Central memory CD8-positive, alpha-beta T cell (primary cell): ENCODE measurements at regions not wholly inside any gene's neighbourhood (a gene's known extent, or its start where the extent isn't known, plus 50 kb on each side); places are given as distances from the start of the nearest gene placed in this dataset.
A peak's percentile ranks its signal among the peaks of the same experiment; 100 is the strongest.

Experiments used
- ATAC-seq: fragments of 150-1000 bp; cut with Tn5 transposase; replicated peaks from 2 replicates; pipeline ENCODE4 v1.10.0; 2022; ENCODE audit warnings: mild to moderate bottlenecking, moderate FRiP score, moderate number of reproducible peaks; ENCODE audit not compliant: poor library complexity, severe bottlenecking; ENCODE audit errors: extremely low read depth
- DNase-seq, 2 donors: peaks; one replicate each; pipeline ENCODE4 v3.0.0; 2021; ENCODE audit warnings: low spot score in 2 of 2
- H3K27ac Mint-ChIP-seq: one replicate; pipeline ENCODE4 v1.8.0; 2022; ENCODE audit warnings: low read depth, mild to moderate bottlenecking, moderate library complexity, mixed read lengths
- H3K27me3 Mint-ChIP-seq: one replicate; pipeline ENCODE4 v1.8.0; 2022; ENCODE audit warnings: mixed read lengths
- H3K36me3 Mint-ChIP-seq: one replicate; pipeline ENCODE4 v1.8.0; 2022; ENCODE audit warnings: mild to moderate bottlenecking, moderate library complexity, mixed read lengths; ENCODE audit not compliant: insufficient read depth
- H3K4me1 Mint-ChIP-seq: one replicate; pipeline ENCODE4 v1.8.0; 2022; ENCODE audit warnings: mixed read lengths
- H3K4me3 Mint-ChIP-seq: one replicate; pipeline ENCODE4 v1.8.0; 2022; ENCODE audit warnings: mild to moderate bottlenecking, moderate library complexity, mixed read lengths
- H3K9me3 Mint-ChIP-seq: one replicate; pipeline ENCODE4 v1.8.0; 2022; ENCODE audit warnings: mixed read lengths

- no peak overlapping the region for H3K4me3 Mint-ChIP-seq
- H3K9me3 Mint-ChIP-seq, result no peaks in the 10 kb centered on the region
- H3K27me3 Mint-ChIP-seq, result peaks cover 9% of the 10 kb centered on the region
- DNase-seq (no peak), ATAC-seq (no peak)
- H3K27ac Mint-ChIP-seq, result no peak overlapping the region
- no peaks in the 10 kb centered on the region for H3K36me3 Mint-ChIP-seq
- H3K4me1 Mint-ChIP-seq, result no peaks in the 10 kb centered on the region
These were observed 890.5 kb downstream of the BRD1 start for GRCh38 chr22:48937032-48937639.

- Mint-ChIP-seq H3K4me1 (no peaks in the 10 kb centered on the region), H3K36me3 (no peaks in the 10 kb centered on the region), H3K27ac (no peak overlapping the region), H3K9me3 (no peaks in the 10 kb centered on the region), H3K27me3 (peaks cover 9% of the 10 kb centered on the region), H3K4me3 (no peak overlapping the region)
- no peak for ATAC-seq
- no peak for DNase-seq
These were observed 891.3 kb downstream of the BRD1 start for GRCh38 chr22:48936391-48936790.

DNA sequence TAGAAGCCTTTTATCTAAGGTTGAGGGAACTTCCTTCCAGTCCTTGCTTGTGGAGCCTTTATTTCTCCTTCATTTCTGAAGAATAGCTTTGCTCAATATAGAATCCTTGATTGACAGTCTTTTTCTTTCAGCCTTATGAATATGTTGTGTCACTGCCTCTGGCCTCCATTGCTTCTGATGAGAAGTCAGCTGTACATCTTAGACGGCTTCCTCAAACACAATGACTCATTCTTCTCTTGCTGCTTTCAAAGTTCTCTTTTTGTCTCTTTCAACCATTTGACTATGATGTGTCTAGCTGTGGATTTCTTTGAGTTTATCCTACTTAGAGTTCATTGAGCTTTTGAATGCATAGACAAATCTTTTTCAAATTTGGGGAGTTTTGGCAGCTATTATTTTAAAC, 893.2 kb downstream of the BRD1 start:
- Mint-ChIP-seq H3K4me1 (no peaks in the 10 kb centered on the region), H3K36me3 (no peaks in the 10 kb centered on the region), H3K9me3 (no peaks in the 10 kb centered on the region), H3K27me3 (peaks cover 28% of the 10 kb centered on the region), H3K4me3 (no peak overlapping the region), H3K27ac (no peak overlapping the region)
- no peak for DNase-seq
- ATAC-seq, result no peak

GRCh38 chr22:48931452-48931851, 896.2 kb downstream of the BRD1 start:
- peak in 1 of 2 donors; percentile 2 for DNase-seq
- H3K4me3 Mint-ChIP-seq, result no peak overlapping the region
- ATAC-seq, result no peak
- no peak overlapping the region for H3K27ac Mint-ChIP-seq
- no peaks in the 10 kb centered on the region for H3K36me3 Mint-ChIP-seq
- H3K4me1 Mint-ChIP-seq, result no peaks in the 10 kb centered on the region
- no peaks in the 10 kb centered on the region for H3K9me3 Mint-ChIP-seq
- peaks cover 33% of the 10 kb centered on the region for H3K27me3 Mint-ChIP-seq

- H3K27ac Mint-ChIP-seq, result no peak overlapping the region
- peak in 1 of 2 donors; percentile 4 for DNase-seq
- no peaks in the 10 kb centered on the region for H3K9me3 Mint-ChIP-seq
- H3K4me3 Mint-ChIP-seq, result no peak overlapping the region
- no peaks in the 10 kb centered on the region for H3K4me1 Mint-ChIP-seq
- H3K36me3 Mint-ChIP-seq, result no peaks in the 10 kb centered on the region
- ATAC-seq, result no peak
- peaks cover 25% of the 10 kb centered on the region for H3K27me3 Mint-ChIP-seq
These were observed 898.3 kb downstream of the BRD1 start for GRCh38 chr22:48929276-48929790.

DNA sequence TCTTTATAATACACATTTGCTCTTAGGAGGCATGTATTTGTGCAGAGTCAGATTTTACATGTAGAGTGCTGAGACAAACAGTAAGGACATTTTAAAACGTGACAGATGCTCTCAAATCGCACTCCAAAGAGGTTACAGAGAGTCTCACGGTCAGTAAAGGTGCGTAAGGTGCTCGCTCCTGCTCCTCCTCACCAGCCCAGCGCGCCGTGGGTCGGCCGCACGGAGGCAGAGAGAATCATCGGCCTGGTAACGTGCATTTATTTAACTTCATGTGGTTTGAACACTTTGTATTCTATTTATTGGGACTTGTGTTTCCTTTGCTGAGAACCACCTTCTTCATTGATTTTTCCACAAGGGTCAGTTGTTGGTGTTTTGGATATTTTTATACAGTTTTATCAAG, 900.1 kb downstream of the BRD1 start:
- ATAC-seq (no peak), DNase-seq (no peak)
- Mint-ChIP-seq H3K4me3 (no peak overlapping the region), H3K36me3 (no peaks in the 10 kb centered on the region), H3K4me1 (no peaks in the 10 kb centered on the region), H3K27me3 (peaks cover 24% of the 10 kb centered on the region), H3K9me3 (no peaks in the 10 kb centered on the region), H3K27ac (no peak overlapping the region)

DNA sequence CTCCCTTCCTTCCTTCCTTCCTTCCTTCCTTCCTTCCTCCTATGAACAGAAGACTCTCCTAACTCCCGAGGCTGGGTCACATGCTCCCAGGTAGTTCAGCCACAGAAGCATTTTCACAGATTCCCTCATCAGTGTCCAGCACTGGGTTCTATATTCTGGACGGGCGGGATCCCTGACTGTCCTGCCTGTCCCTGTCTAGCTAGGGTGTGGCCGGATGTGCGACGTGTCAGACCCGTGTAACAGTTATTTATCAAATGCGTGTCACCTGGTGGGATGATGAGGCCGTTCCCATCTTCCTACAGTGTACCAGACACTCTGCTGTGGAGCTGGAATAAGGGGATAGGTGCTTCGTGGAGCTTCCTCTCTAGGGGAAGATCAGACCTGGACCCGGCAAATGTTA, 901.0 kb downstream of the BRD1 start:
- Mint-ChIP-seq H3K36me3 (no peaks in the 10 kb centered on the region), H3K27me3 (peaks cover 24% of the 10 kb centered on the region), H3K4me1 (no peaks in the 10 kb centered on the region), H3K9me3 (no peaks in the 10 kb centered on the region), H3K27ac (no peak overlapping the region), H3K4me3 (no peak overlapping the region)
- DNase-seq, result peak in 1 of 2 donors; percentile 2
- ATAC-seq, result no peak

GRCh38 chr22:48926136-48926535, 901.5 kb downstream of the BRD1 start:
- H3K27me3 Mint-ChIP-seq, result peaks cover 21% of the 10 kb centered on the region
- DNase-seq, result no peak
- no peak overlapping the region for H3K4me3 Mint-ChIP-seq
- no peak for ATAC-seq
- no peaks in the 10 kb centered on the region for H3K9me3 Mint-ChIP-seq
- H3K36me3 Mint-ChIP-seq, result no peaks in the 10 kb centered on the region
- H3K27ac Mint-ChIP-seq, result no peak overlapping the region
- no peaks in the 10 kb centered on the region for H3K4me1 Mint-ChIP-seq

DNA sequence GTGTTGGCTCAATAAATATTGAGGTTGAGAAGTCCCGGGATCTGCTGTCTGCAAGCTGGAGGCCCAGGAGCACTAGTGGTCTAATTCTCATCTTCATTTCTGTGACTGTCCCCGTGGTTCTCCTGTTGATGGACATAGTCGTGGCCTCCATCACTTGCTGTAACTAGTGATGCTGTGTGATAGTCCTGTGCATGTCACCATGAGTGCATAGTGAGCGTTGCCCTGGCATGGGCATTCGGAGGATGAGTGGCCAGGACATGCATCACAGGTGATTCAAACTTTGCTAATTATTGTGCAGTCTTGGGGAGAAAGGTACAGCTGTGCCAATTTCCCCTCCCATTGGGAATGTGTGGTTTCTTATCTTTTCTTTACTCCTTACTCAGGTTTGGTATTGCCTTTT, 902.2 kb downstream of the BRD1 start:
- no peaks in the 10 kb centered on the region for H3K9me3 Mint-ChIP-seq
- ATAC-seq, result no peak
- peaks cover 19% of the 10 kb centered on the region for H3K27me3 Mint-ChIP-seq
- no peak for DNase-seq
- H3K4me3 Mint-ChIP-seq, result no peak overlapping the region
- peaks cover 2% of the 10 kb centered on the region for H3K36me3 Mint-ChIP-seq
- H3K4me1 Mint-ChIP-seq, result no peaks in the 10 kb centered on the region
- H3K27ac Mint-ChIP-seq, result no peak overlapping the region

DNA sequence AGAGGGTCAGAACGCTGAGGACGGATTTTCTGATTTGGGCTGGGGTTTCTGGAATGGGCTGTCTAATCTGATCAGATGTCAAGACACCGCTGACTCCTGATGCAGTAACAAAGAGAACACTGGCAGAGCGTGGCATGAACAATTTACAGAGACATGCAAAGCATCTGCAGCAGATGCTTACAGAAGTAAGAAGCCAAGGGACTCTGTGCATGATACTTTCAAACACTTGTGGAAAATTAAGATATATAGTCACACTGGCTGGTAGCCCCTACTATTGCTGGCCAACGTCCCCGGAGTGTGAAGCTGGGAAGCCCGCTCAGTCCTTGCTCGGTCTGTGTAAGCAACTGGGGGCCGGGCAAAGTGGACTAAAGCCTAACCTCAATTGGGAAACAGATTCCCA, 903.7 kb downstream of the BRD1 start:
- H3K27me3 Mint-ChIP-seq, result peaks cover 13% of the 10 kb centered on the region
- peak in 1 of 2 donors; percentile 0 for DNase-seq

DNA sequence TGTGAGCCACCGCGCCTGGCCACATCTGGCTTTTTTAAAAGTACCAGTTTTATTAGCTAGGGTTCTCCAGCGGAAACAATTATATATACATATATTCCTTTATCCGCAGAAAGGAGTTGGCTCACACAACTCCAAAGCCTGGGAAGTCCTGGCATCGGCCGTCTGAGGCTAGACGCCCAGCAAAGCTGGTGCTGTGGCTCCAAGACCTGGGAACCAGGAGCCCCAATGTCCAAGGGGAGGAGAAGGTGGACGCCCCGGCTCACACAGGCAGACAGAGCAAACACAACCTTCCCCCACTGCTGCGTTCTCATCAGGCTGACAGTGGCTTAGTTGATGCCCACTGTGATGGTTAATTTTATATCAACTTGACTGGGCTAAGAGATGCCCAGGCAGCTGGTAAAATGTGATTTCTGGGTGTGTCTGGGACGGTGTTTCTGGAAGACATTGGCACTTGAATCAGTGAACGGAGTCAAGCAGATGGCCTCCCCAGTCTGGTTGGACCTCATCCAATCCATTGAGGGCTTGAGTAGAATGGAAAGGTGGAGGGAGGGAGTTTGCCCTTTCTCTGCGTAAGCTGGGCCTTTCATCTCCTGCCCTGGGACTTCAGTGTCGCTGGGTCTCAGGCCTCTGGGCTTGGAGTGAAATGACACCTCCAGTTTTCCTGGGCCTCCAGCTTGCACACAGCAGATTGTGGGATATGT, 904.4 kb downstream of the BRD1 start:
- peak in 1 of 2 donors; percentile 6 for DNase-seq
- peaks cover 19% of the 10 kb centered on the region for H3K27me3 Mint-ChIP-seq
- no peak overlapping the region for H3K4me3 Mint-ChIP-seq
- no peaks in the 10 kb centered on the region for H3K4me1 Mint-ChIP-seq
- H3K36me3 Mint-ChIP-seq, result peaks cover 3% of the 10 kb centered on the region
- no peak overlapping the region for H3K27ac Mint-ChIP-seq
- no peak for ATAC-seq
- H3K9me3 Mint-ChIP-seq, result no peaks in the 10 kb centered on the region

More for the DNA sequence above, 903.7 kb downstream of the BRD1 start:
- Mint-ChIP-seq H3K9me3 (no peaks in the 10 kb centered on the region), H3K4me3 (no peak overlapping the region), H3K36me3 (peaks cover 3% of the 10 kb centered on the region), H3K4me1 (no peaks in the 10 kb centered on the region), H3K27ac (no peak overlapping the region)
- no peak for ATAC-seq

DNA sequence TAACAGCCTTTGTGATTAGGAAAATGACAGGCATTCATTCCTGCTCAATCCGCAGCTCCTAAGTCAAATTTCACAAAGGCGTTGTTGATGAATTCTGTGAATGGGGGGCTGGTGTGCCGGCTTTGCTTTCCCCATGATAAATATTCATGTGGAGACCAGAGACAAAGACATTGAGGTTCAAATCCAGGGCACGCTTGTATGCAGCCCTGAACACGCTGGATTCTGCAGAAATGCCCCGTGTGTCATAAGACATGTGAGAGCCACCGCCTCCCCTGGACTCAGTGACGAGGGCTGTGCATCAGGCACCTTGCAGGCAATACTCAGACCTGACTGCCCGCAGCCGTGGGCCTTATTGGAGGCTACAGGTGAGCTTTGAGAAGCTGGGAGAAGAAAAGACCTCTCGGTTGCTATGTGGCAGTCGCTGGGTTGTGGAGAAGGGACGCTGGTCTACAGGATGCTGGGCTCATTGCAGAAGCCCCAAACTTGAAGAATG, 906.2 kb downstream of the BRD1 start:
- no peak for DNase-seq
- Mint-ChIP-seq H3K9me3 (no peaks in the 10 kb centered on the region), H3K4me1 (no peaks in the 10 kb centered on the region), H3K36me3 (peaks cover 3% of the 10 kb centered on the region), H3K27me3 (peaks cover 32% of the 10 kb centered on the region), H3K27ac (no peak overlapping the region), H3K4me3 (no peak overlapping the region)
- ATAC-seq, result no peak

GRCh38 chr22:48920776-48921241, 906.9 kb downstream of the BRD1 start:
- Mint-ChIP-seq H3K4me1 (no peaks in the 10 kb centered on the region), H3K27ac (no peak overlapping the region), H3K9me3 (no peaks in the 10 kb centered on the region), H3K27me3 (peaks cover 32% of the 10 kb centered on the region), H3K36me3 (peaks cover 3% of the 10 kb centered on the region), H3K4me3 (no peak overlapping the region)
- ATAC-seq (no peak), DNase-seq (no peak)
